GM21423 (cell line): ENCODE measurements at regions not wholly inside any gene's neighbourhood (a gene's known extent, or its start where the extent isn't known, plus 50 kb on each side); places are given as distances from the start of the nearest gene placed in this dataset.

Experiments used
- ATAC-seq: cut with Tn5 transposase; IDR thresholded peaks from one replicate; pipeline ENCODE4 v1.9.1; 2021; ENCODE audit warnings: mild to moderate bottlenecking, moderate library complexity; ENCODE audit not compliant: unreplicated experiment

GRCh38 chr1:192521734-192522133, 53.8 kb upstream of the RGS1 start:
- no peak for ATAC-seq

DNA sequence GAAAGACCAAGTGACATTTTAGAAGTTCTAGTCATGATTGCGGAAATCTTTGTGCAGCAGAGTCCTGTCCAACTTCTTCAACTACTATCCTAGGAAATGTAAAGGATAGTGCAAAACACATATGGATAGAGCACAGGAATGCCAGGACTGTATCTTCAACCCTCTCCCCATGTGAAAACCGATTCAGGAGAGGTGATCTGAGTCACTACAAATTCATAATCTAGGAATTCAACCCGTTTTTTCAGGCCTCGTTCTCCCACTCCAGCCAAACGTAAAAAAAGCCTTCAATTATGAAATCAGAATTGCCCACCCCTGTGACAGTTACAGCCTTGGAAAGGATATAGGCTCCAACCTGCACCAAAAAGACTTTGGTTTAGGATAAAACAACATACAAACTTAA, 52.9 kb upstream of the RGS1 start:
- ATAC-seq, result no peak

GRCh38 chr1:192524223-192524622, 51.4 kb upstream of the RGS1 start:
- ATAC-seq, result no peak
